Keratinocyte (primary cell): ENCODE measurements at regions not wholly inside any gene's neighbourhood (a gene's known extent, or its start where the extent isn't known, plus 50 kb on each side); places are given as distances from the start of the nearest gene placed in this dataset.

Experiments used
- EZH2 ChIP-seq: IDR thresholded peaks from one replicate; pipeline ENCODE4 v1.6.1; 2012; ENCODE audit warnings: inconsistent platforms, mild to moderate bottlenecking, low read length, moderate library complexity
- TF ChIP-seq, protein P1 (sequence below), 3 experiments: IDR thresholded peaks in 1 of 3; conservative IDR thresholded peaks in 1 of 3; optimal IDR thresholded peaks in 1 of 3; 2 replicates in 2 of 3; 3 replicates in 1 of 3; pipeline versions ENCODE3 to v1.5.1; 2011; ENCODE audit warnings: low read length in 3 of 3, mild to moderate bottlenecking in 3 of 3, moderate library complexity in 2 of 3, control low read depth in 1 of 3, inconsistent platforms in 1 of 3; ENCODE audit not compliant: insufficient read depth in 2 of 3; ENCODE audit errors: extremely low read depth in 1 of 3

DNA sequence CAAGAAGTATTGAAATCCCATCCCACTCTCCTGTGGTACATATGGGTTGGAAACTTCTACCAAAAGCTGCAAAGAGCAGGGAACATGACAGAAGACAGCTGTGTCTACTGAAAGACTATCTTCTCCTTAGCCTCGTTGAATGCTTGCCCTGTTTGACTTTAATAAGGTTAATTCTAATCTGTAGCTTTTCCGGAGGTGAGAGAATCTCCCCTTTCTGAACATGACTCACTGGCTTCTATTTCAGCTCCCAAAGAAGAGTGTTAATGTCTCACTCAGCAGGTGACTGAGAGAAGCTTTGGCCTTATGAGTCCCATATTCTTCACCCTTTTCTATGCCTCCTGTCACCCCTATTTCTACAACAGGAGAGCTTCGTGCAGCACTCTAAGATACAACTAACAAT lies 88.3 kb downstream of the HHIPL2 start:
- TF ChIP-seq, protein P1, sequence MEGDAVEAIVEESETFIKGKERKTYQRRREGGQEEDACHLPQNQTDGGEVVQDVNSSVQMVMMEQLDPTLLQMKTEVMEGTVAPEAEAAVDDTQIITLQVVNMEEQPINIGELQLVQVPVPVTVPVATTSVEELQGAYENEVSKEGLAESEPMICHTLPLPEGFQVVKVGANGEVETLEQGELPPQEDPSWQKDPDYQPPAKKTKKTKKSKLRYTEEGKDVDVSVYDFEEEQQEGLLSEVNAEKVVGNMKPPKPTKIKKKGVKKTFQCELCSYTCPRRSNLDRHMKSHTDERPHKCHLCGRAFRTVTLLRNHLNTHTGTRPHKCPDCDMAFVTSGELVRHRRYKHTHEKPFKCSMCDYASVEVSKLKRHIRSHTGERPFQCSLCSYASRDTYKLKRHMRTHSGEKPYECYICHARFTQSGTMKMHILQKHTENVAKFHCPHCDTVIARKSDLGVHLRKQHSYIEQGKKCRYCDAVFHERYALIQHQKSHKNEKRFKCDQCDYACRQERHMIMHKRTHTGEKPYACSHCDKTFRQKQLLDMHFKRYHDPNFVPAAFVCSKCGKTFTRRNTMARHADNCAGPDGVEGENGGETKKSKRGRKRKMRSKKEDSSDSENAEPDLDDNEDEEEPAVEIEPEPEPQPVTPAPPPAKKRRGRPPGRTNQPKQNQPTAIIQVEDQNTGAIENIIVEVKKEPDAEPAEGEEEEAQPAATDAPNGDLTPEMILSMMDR (optimal IDR thresholded peaks at IDR 0.05 in 1 of 3, IDR thresholded peaks at IDR 0.05 in 1 of 3, conservative IDR thresholded peaks at IDR 0.05 in 1 of 3; ENCODE audit: extremely low read depth in 1 of 3, insufficient read depth in 2 of 3, low read length in 3 of 3) = no peak
- no peak for TF ChIP-seq EZH2
